ENCODE measurements at regions not wholly inside any gene's neighbourhood (a gene's known extent, or its start where the extent isn't known, plus 50 kb on each side); places are given as distances from the start of the nearest gene placed in this dataset.

DNA sequence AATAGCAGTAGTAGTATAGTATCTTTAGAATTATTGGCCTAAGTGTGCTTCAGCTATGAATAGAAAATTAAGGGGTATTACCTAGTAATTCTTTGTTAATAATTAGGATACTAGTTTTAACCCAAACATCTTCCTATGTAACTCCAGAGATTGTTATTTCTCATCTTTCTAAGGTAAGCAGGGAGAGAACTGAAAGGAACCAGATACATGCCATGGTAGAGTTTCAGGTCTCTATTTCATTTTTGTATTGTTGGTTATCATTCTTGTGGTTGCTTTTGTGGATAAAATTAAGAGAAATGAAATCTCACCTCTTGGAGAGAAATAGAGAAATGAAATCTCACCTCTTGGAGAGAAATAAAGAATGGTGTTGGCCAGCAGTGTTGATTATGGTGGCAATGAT is 597.1 kb upstream of the CT83 start:
- intact Hi-C loops (cut with DNase I; ENCODE audit: low total_unique reads): no loop called here
- Histone ChIP-seq H3K4me1 (no peaks in the 10 kb centered on the region), H3K4me3 (no peak overlapping the region), H3K27ac (no peak overlapping the region), H3K36me3 (no peaks in the 10 kb centered on the region), H3K27me3 (replicated peaks in 1 of 7) (no peaks in the 10 kb centered on the region), H3K9me3 (peaks cover 0 to 8% (median 0%) of the 10 kb centered on the region in 8 donors)
- TF ChIP-seq POLR2A (IDR thresholded peaks at IDR 0.05) (no peak), POLR2AphosphoS5 (IDR thresholded peaks at IDR 0.05) (no peak)
- TF ChIP-seq, protein P1, sequence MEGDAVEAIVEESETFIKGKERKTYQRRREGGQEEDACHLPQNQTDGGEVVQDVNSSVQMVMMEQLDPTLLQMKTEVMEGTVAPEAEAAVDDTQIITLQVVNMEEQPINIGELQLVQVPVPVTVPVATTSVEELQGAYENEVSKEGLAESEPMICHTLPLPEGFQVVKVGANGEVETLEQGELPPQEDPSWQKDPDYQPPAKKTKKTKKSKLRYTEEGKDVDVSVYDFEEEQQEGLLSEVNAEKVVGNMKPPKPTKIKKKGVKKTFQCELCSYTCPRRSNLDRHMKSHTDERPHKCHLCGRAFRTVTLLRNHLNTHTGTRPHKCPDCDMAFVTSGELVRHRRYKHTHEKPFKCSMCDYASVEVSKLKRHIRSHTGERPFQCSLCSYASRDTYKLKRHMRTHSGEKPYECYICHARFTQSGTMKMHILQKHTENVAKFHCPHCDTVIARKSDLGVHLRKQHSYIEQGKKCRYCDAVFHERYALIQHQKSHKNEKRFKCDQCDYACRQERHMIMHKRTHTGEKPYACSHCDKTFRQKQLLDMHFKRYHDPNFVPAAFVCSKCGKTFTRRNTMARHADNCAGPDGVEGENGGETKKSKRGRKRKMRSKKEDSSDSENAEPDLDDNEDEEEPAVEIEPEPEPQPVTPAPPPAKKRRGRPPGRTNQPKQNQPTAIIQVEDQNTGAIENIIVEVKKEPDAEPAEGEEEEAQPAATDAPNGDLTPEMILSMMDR (IDR thresholded peaks at IDR 0.05 in 8 of 11, conservative IDR thresholded peaks at IDR 0.05 in 3 of 11): no peak
- DNase-seq: no peak

DNA sequence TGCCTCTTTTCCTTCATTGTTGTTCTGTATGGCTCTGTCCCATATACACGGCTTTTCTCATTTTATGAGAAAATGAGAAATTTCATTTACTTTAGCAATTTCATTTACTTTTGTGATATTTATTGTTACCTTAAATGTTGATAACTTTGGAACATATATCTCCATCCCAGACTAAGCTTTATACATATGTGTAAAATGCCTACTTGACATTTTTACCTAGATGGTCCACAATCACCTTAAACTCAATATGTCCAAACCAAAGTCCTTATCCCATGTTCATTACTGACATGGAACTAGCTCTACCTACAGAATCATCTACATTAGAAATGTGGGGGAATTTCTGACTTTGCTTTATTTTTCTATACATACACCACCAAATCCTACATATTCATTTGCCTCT is 590.5 kb upstream of the CT83 start:
- intact Hi-C loops (cut with DNase I; ENCODE audit: low total_unique reads): no loop called here
- Histone ChIP-seq H3K36me3 (no peaks in the 10 kb centered on the region), H3K27me3 (replicated peaks in 1 of 7) (no peaks in the 10 kb centered on the region), H3K9me3 (peaks cover 0 to 26% (median 0%) of the 10 kb centered on the region in 8 donors), H3K4me3 (no peak overlapping the region), H3K4me1 (no peaks in the 10 kb centered on the region), H3K27ac (no peak overlapping the region)
- no peak for DNase-seq
- TF ChIP-seq, protein P1 (IDR thresholded peaks at IDR 0.05 in 8 of 11, conservative IDR thresholded peaks at IDR 0.05 in 3 of 11): no peak
- TF ChIP-seq POLR2A (IDR thresholded peaks at IDR 0.05) (no peak), POLR2AphosphoS5 (IDR thresholded peaks at IDR 0.05) (no peak)
- WGBS, 5 donors: 0 to 92% (median 89%) methylated on average over 1 of the region's 1 CpG

- TF ChIP-seq POLR2AphosphoS5 (IDR thresholded peaks at IDR 0.05) (no peak), POLR2A (IDR thresholded peaks at IDR 0.05) (no peak)
- TF ChIP-seq, protein P1 (IDR thresholded peaks at IDR 0.05 in 8 of 11, conservative IDR thresholded peaks at IDR 0.05 in 3 of 11): no peak
- intact Hi-C loops (cut with DNase I; ENCODE audit: low total_unique reads): no loop called here
Observed at GRCh38 chrX:117038918-117039440, 576.2 kb upstream of the CT83 start.

DNA sequence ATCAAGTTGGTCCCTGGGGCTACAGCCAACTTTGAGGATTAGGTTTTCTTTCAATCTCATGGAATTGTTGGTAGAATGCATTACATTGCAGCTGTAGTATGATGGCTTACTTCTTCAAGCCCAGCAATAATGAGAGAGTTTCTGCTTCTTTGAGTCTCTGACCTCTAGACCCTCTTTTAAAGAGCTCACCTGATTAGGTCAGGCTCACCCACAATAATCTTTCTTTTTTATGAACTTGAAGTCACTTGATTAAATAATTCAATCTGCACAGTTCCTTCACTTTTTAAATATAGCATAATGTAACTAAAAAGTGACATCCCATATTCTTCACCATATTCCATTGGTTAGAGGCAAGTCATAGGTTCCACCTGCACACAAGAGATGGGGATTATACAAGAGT is 547.5 kb upstream of the CT83 start:
- Histone ChIP-seq H3K27me3 (replicated peaks in 1 of 7) (no peaks in the 10 kb centered on the region), H3K4me1 (no peaks in the 10 kb centered on the region), H3K9me3 (no peaks in the 10 kb centered on the region), H3K4me3 (no peak overlapping the region), H3K27ac (no peak overlapping the region), H3K36me3 (no peaks in the 10 kb centered on the region)
- no peak for DNase-seq
- intact Hi-C loops (cut with DNase I; ENCODE audit: low total_unique reads): no loop called here
- no peak for TF ChIP-seq POLR2A (IDR thresholded peaks at IDR 0.05)
- TF ChIP-seq, protein P1 (IDR thresholded peaks at IDR 0.05 in 8 of 11, conservative IDR thresholded peaks at IDR 0.05 in 3 of 11): no peak
- no peak for TF ChIP-seq POLR2AphosphoS5 (IDR thresholded peaks at IDR 0.05)

More at GRCh38 chrX:117038918-117039440, 576.2 kb upstream of the CT83 start:
- Histone ChIP-seq H3K4me1 (no peaks in the 10 kb centered on the region), H3K27me3 (replicated peaks in 1 of 7) (no peaks in the 10 kb centered on the region), H3K9me3 (no peaks in the 10 kb centered on the region), H3K36me3 (no peaks in the 10 kb centered on the region), H3K4me3 (no peak overlapping the region), H3K27ac (no peak overlapping the region)
- 25 to 58% (median 37%) methylated on average over 1 of the region's 1 CpG for WGBS, 5 donors
- DNase-seq: no peak
